ENCODE measurements at regions not wholly inside any gene's neighbourhood (a gene's known extent, or its start where the extent isn't known, plus 50 kb on each side); places are given as distances from the start of the nearest gene placed in this dataset.

- TF ChIP-seq POLR2A (IDR thresholded peaks at IDR 0.05) = no peak
- TF ChIP-seq EP300 (IDR thresholded peaks at IDR 0.05) = no peak
These were observed 104.4 kb downstream of the C6orf118 start for GRCh38 chr6:165204807-165205545.

Data from tibial nerve (tissue), 3 donors.